ENCODE measurements at regions not wholly inside any gene's neighbourhood (a gene's known extent, or its start where the extent isn't known, plus 50 kb on each side); places are given as distances from the start of the nearest gene placed in this dataset.

DNA sequence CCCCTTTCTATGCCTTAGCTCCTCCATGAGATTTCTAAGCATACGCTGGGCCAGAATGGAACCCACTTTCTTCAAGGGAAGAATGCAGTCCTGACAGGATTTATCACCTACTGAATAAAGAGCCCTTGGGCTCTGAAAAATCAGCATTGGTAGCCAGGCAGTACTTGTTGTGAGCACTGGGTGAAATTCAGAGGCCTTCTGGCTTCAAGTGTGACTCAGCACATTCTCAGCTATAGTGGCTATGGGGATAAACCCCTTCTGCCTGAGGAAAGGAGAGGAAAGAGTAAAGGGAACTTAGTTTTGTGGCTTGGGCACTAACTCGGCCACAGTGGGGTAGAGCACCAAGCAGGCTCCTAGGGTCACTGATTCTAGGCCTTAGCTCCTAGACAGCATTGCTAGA, 574.8 kb downstream of the JRKL start:
- Histone ChIP-seq H3K4me3 (ENCODE audit: low read depth, low read length) (no peak overlapping the region), H3K36me3 (ENCODE audit: control insufficient read depth, insufficient read depth, low read length) (no peaks in the 10 kb centered on the region), H3K27me3 (ENCODE audit: control insufficient read depth, insufficient read depth, low read length) (no peaks in the 10 kb centered on the region)
- no peak for TF ChIP-seq CTCF (IDR thresholded peaks at IDR 0.05; ENCODE audit: insufficient read depth, low read length, poor library complexity, severe bottlenecking)
- no peak for DNase-seq (ENCODE audit: low read depth)

DNA sequence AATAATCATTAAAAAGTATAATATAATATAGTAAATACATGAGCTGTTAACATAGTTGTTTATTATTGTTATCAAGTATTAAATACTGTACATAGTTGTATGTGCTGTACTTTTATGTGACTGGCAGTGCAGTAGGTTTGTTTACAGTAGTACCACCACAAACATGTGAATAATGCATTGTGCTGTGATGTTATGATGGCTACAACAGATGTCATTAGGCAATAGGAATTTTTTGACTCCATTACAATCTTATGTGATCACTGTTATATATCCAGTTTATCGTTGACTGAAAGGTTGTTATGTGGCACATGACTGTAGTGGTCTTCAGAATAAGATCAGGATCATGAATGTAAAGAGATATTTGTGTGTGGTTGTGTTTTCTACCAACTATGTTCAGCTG, 577.8 kb downstream of the JRKL start:
- Histone ChIP-seq H3K27me3 (ENCODE audit: control insufficient read depth, insufficient read depth, low read length) (no peaks in the 10 kb centered on the region), H3K36me3 (ENCODE audit: control insufficient read depth, insufficient read depth, low read length) (no peaks in the 10 kb centered on the region), H3K4me3 (ENCODE audit: low read depth, low read length) (no peak overlapping the region)
- no peak for DNase-seq (ENCODE audit: low read depth)
- TF ChIP-seq CTCF (IDR thresholded peaks at IDR 0.05; ENCODE audit: insufficient read depth, low read length, poor library complexity, severe bottlenecking), result no peak

- H3K4me3 ChIP-seq (ENCODE audit: low read depth, low read length), result no peak overlapping the region
- DNase-seq (ENCODE audit: low read depth), result no peak
- no peaks in the 10 kb centered on the region for H3K36me3 ChIP-seq (ENCODE audit: control insufficient read depth, insufficient read depth, low read length)
- no peak for TF ChIP-seq CTCF (IDR thresholded peaks at IDR 0.05; ENCODE audit: insufficient read depth, low read length, poor library complexity, severe bottlenecking)
- H3K27me3 ChIP-seq (ENCODE audit: control insufficient read depth, insufficient read depth, low read length), result no peaks in the 10 kb centered on the region
Observed at GRCh38 chr11:96969251-96969650, 579.4 kb downstream of the JRKL start.

- no peak overlapping the region for H3K4me3 ChIP-seq (ENCODE audit: low read depth, low read length)
- TF ChIP-seq CTCF (IDR thresholded peaks at IDR 0.05; ENCODE audit: insufficient read depth, low read length, poor library complexity, severe bottlenecking), result no peak
- H3K36me3 ChIP-seq (ENCODE audit: control insufficient read depth, insufficient read depth, low read length), result no peaks in the 10 kb centered on the region
- no peak for DNase-seq (ENCODE audit: low read depth)
- no peaks in the 10 kb centered on the region for H3K27me3 ChIP-seq (ENCODE audit: control insufficient read depth, insufficient read depth, low read length)
Observed at GRCh38 chr11:96978751-96979150, 588.9 kb downstream of the JRKL start.

- Histone ChIP-seq H3K27me3 (ENCODE audit: control insufficient read depth, insufficient read depth, low read length) (no peaks in the 10 kb centered on the region), H3K36me3 (ENCODE audit: control insufficient read depth, insufficient read depth, low read length) (no peaks in the 10 kb centered on the region), H3K4me3 (ENCODE audit: low read depth, low read length) (no peak overlapping the region)
- DNase-seq (ENCODE audit: low read depth), result no peak
- TF ChIP-seq CTCF (IDR thresholded peaks at IDR 0.05; ENCODE audit: insufficient read depth, low read length, poor library complexity, severe bottlenecking), result no peak
Observed at GRCh38 chr11:96986516-96986915, 596.7 kb downstream of the JRKL start.

DNA sequence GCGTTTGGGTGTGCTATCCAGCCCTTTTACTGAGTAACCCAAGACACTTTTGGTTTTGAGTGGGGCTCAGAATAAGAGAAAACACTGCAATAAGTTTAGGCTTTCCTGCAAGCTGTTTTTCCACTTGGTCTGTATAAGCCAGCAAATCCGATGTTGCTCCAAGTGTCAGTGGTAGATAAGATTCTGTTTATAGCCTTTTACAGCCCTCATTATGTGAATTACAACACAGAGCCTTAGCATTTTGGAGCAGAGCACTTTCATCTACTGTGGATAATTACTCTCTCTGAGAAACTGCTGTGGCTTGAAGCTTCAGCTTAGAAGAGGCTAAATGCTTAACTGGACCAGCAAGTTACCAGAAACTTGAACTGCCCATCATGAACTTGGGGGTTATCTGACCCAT, 601.1 kb downstream of the JRKL start:
- no peak for DNase-seq (ENCODE audit: low read depth)
- Histone ChIP-seq H3K4me3 (ENCODE audit: low read depth, low read length) (no peak overlapping the region), H3K36me3 (ENCODE audit: control insufficient read depth, insufficient read depth, low read length) (no peaks in the 10 kb centered on the region), H3K27me3 (ENCODE audit: control insufficient read depth, insufficient read depth, low read length) (no peaks in the 10 kb centered on the region)
- TF ChIP-seq CTCF (IDR thresholded peaks at IDR 0.05; ENCODE audit: insufficient read depth, low read length, poor library complexity, severe bottlenecking), result no peak
